Panc1 (cell line): ENCODE measurements at regions not wholly inside any gene's neighbourhood (a gene's known extent, or its start where the extent isn't known, plus 50 kb on each side); places are given as distances from the start of the nearest gene placed in this dataset.

Experiments used
- ATAC-seq: fragments of 200-7000 bp; cut with Tn5 transposase; 2 replicates; pipeline ENCODE4 v1.9.1; 2020; ENCODE audit warnings: mild to moderate bottlenecking, moderate library complexity
- BruUV-seq: library from RNA; stranded (reverse); fragments of 400-500 nt; replicated peaks from 2 replicates; lab custom pipeline; 2021; lab: Mats Ljungman, UMichigan
- CTCF ChIA-PET: fragments of 300-600 bp; sonication (Branson Sonifier 250); formaldehyde crosslinking; loops from one replicate; lab custom pipeline; 2022; ENCODE audit warnings: antibody characterized with exemption; lab: Charles Lee
- POLR2A ChIA-PET: fragments of 300-600 bp; sonication (Branson Sonifier 250); formaldehyde crosslinking; loops from one replicate; lab custom pipeline; 2022; ENCODE audit warnings: antibody characterized with exemption; lab: Charles Lee
- DNase-seq: peaks from one replicate; pipeline ENCODE4 v3.0.0-alpha.2; 2010; ENCODE audit warnings: low read depth, low spot score
- H3K27ac ChIP-seq: 2 replicates; pipeline ENCODE4 v1.5.1; 2011; ENCODE audit warnings: mild to moderate bottlenecking, low read length, inconsistent platforms
- H3K27me3 ChIP-seq: fragments of 200-500 bp; sonication (Bioruptor generic); 2 replicates; pipeline ENCODE4 v1.6.0; 2014; ENCODE audit warnings: low read length, inconsistent platforms; ENCODE audit not compliant: control insufficient read depth, insufficient read depth
- H3K36me3 ChIP-seq: fragments of 200-500 bp; sonication (Bioruptor generic); 2 replicates; pipeline ENCODE4 v1.5.1; 2014; ENCODE audit warnings: inconsistent platforms, mild to moderate bottlenecking, low read length, moderate library complexity; ENCODE audit not compliant: control insufficient read depth, insufficient read depth
- H3K4me1 ChIP-seq: 2 replicates; pipeline ENCODE4 v1.5.1; 2011; ENCODE audit warnings: inconsistent platforms, mild to moderate bottlenecking, low read length, moderate library complexity; ENCODE audit not compliant: control insufficient read depth, insufficient read depth
- H3K4me3 ChIP-seq, 2 experiments: 2 replicates each; pipeline ENCODE4 v1.5.1; 2011 to 2012; ENCODE audit warnings: low read depth in 2 of 2, low read length in 2 of 2, mild to moderate bottlenecking in 2 of 2, inconsistent platforms in 1 of 2, moderate library complexity in 1 of 2
- H3K9me3 ChIP-seq: fragments of 200-500 bp; sonication (Bioruptor generic); 2 replicates; pipeline ENCODE4 v1.5.1; 2014; ENCODE audit warnings: low read depth, mild to moderate bottlenecking, inconsistent platforms, low read length, moderate library complexity; ENCODE audit not compliant: control insufficient read depth, insufficient read depth
- CTCF ChIP-seq: fragments of 450-650 bp; IDR thresholded peaks from 2 replicates; pipeline ENCODE4 v1.5.1; 2017; ENCODE audit warnings: mild to moderate bottlenecking
- POLR2AphosphoS5 ChIP-seq: IDR thresholded peaks from 2 replicates; pipeline ENCODE4 v1.6.1; 2012; ENCODE audit warnings: mild to moderate bottlenecking, low read depth, low read length, moderate library complexity
- TCF7L2 ChIP-seq: IDR thresholded peaks from 2 replicates; pipeline ENCODE4 v1.6.1; 2011; ENCODE audit warnings: mild to moderate bottlenecking, low read depth, low read length, inconsistent platforms
- in situ Hi-C: cut with HindIII; loops from 2 replicates; pipeline ENCODE4 v1.10.0; 2016; ENCODE audit warnings: low sequenced_read_pairs, low pct_unique_long_range_greater_than_20kb
- intact Hi-C: fragments of 100-400 bp; cut with micrococcal nuclease; formaldehyde crosslinking; loops from one replicate; pipeline ENCODE4 v1.10.0; 2022; ENCODE audit not compliant: unreplicated experiment
- TF ChIP-seq, protein P1 (sequence below), 2 experiments: IDR thresholded peaks; 2 replicates each; pipeline ENCODE4 v1.6.1; 2011 to 2012; ENCODE audit warnings: low read depth in 2 of 2, control low read depth in 1 of 2, low read length in 1 of 2, mild to moderate bottlenecking in 1 of 2, moderate library complexity in 1 of 2; ENCODE audit not compliant: insufficient read depth in 1 of 2

- no peaks in the 10 kb centered on the region for H3K4me1 ChIP-seq
- TF ChIP-seq CTCF = no peak
- H3K36me3 ChIP-seq = no peaks in the 10 kb centered on the region
- ChIA-PET CTCF (interaction anchor here (0.7 kb wide), 1 partner anchor 117 kb away, joined by 4 read pairs; no protein-coding TSS in a partner anchor), POLR2A (no interaction called here)
- no TSS peak for BruUV-seq
- no peak overlapping the region for H3K4me3 ChIP-seq
- H3K27me3 ChIP-seq = no peaks in the 10 kb centered on the region
- no peaks in the 10 kb centered on the region for H3K9me3 ChIP-seq
- H3K27ac ChIP-seq = no peak overlapping the region
- intact Hi-C loops = no loop called here
- DNase-seq (no peak), ATAC-seq (no peak)
- in situ Hi-C loops = no loop called here
Measured at GRCh38 chr4:112882286-112882685, 167.2 kb upstream of the ANK2 start.

DNA sequence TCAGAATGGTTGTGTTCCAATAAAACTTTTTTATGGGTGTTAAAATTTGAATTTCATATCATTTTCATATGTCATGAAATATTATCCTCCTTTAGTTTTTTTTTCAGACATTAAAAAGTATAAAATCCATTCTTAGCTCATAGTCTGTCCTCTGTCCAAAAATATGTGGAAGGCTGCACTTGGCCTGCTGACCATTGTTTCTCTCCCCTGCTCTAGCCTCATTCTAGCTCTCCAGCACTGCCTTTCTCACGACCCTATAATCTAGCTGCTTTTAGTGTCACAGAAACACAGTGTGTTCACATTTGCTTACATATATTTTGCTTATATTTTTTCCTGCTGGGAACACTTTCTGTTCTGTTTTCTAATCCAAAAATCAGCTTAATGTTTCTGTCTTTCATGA lies 165.0 kb upstream of the ANK2 start:
- POLR2A ChIA-PET = no interaction called here
- H3K4me3 ChIP-seq = no peak overlapping the region

More for the DNA sequence above, 165.0 kb upstream of the ANK2 start:
- BruUV-seq = no TSS peak
- intact Hi-C loops = no loop called here
- H3K9me3 ChIP-seq = no peaks in the 10 kb centered on the region
- DNase-seq (no peak), ATAC-seq (no peak)
- no peaks in the 10 kb centered on the region for H3K4me1 ChIP-seq
- no peaks in the 10 kb centered on the region for H3K27me3 ChIP-seq
- CTCF ChIA-PET = interaction anchor here (1.0 kb wide), 1 partner anchor 23 kb away, joined by 3 read pairs; no protein-coding TSS in a partner anchor
- in situ Hi-C loops = no loop called here
- H3K27ac ChIP-seq = no peak overlapping the region
- TF ChIP-seq CTCF (no peak), TCF7L2 (no peak), POLR2AphosphoS5 (no peak)
- TF ChIP-seq, protein P1, sequence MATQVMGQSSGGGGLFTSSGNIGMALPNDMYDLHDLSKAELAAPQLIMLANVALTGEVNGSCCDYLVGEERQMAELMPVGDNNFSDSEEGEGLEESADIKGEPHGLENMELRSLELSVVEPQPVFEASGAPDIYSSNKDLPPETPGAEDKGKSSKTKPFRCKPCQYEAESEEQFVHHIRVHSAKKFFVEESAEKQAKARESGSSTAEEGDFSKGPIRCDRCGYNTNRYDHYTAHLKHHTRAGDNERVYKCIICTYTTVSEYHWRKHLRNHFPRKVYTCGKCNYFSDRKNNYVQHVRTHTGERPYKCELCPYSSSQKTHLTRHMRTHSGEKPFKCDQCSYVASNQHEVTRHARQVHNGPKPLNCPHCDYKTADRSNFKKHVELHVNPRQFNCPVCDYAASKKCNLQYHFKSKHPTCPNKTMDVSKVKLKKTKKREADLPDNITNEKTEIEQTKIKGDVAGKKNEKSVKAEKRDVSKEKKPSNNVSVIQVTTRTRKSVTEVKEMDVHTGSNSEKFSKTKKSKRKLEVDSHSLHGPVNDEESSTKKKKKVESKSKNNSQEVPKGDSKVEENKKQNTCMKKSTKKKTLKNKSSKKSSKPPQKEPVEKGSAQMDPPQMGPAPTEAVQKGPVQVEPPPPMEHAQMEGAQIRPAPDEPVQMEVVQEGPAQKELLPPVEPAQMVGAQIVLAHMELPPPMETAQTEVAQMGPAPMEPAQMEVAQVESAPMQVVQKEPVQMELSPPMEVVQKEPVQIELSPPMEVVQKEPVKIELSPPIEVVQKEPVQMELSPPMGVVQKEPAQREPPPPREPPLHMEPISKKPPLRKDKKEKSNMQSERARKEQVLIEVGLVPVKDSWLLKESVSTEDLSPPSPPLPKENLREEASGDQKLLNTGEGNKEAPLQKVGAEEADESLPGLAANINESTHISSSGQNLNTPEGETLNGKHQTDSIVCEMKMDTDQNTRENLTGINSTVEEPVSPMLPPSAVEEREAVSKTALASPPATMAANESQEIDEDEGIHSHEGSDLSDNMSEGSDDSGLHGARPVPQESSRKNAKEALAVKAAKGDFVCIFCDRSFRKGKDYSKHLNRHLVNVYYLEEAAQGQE (IDR thresholded peaks at IDR 0.05; ENCODE audit: insufficient read depth in 1 of 2, low read depth in 2 of 2, low read length in 1 of 2) = no peak
- H3K36me3 ChIP-seq = no peaks in the 10 kb centered on the region
